NCI-H2081 treated with DMSO at 0.1 percent for 48 hours (cell line): ENCODE measurements at regions not wholly inside any gene's neighbourhood (a gene's known extent, or its start where the extent isn't known, plus 50 kb on each side); places are given as distances from the start of the nearest gene placed in this dataset.
"Not testable (repeated sequence)": the region's sequence is repeated elsewhere in the genome, so short reads cannot be mapped to it uniquely, and the experiment has no call there.

Experiments
- DNase-seq: peaks from one replicate; lab custom pipeline; 2025; lab: John Stamatoyannopoulos, UW

- no peak for DNase-seq
Observed at GRCh38 chr6:169144356-169144755, 109.3 kb downstream of the THBS2 start.

- DNase-seq = no peak
Observed at GRCh38 chr6:169142538-169142844, 111.2 kb downstream of the THBS2 start.

GRCh38 chr6:169141671-169142537 lies 111.7 kb downstream of the THBS2 start:
- DNase-seq = no peak

GRCh38 chr6:169140986-169141495 lies 112.6 kb downstream of the THBS2 start:
- no peak for DNase-seq

GRCh38 chr6:169139179-169139971 lies 114.3 kb downstream of the THBS2 start:
- DNase-seq = no peak

GRCh38 chr6:169132352-169132940 lies 121.2 kb downstream of the THBS2 start:
- DNase-seq = no peak

- DNase-seq = no peak
Observed at GRCh38 chr6:169131390-169131789, 122.3 kb downstream of the THBS2 start.

- no peak for DNase-seq
Observed at GRCh38 chr6:169130113-169130512, 123.5 kb downstream of the THBS2 start.

- no peak for DNase-seq
Observed at GRCh38 chr6:169121013-169121412, 132.6 kb downstream of the THBS2 start.

- no peak for DNase-seq
Observed at GRCh38 chr6:169119669-169120068, 134.0 kb downstream of the THBS2 start.

GRCh38 chr6:169118346-169118830 lies 135.3 kb downstream of the THBS2 start:
- no peak for DNase-seq

- DNase-seq = no peak
Observed at GRCh38 chr6:169117663-169118062, 136.0 kb downstream of the THBS2 start.

GRCh38 chr6:169115632-169116031 lies 138.0 kb downstream of the THBS2 start:
- DNase-seq = no peak

GRCh38 chr6:169114632-169115031 lies 139.0 kb downstream of the THBS2 start:
- not testable (repeated sequence) for DNase-seq

GRCh38 chr6:169112483-169113320 lies 140.9 kb downstream of the THBS2 start:
- no peak for DNase-seq

- DNase-seq = no peak
Observed at GRCh38 chr6:169111203-169111602, 142.4 kb downstream of the THBS2 start.

- DNase-seq = no peak
Observed at GRCh38 chr6:169109411-169110220, 144.0 kb downstream of the THBS2 start.

GRCh38 chr6:169108753-169109152 lies 144.9 kb downstream of the THBS2 start:
- DNase-seq = no peak

- DNase-seq = no peak
Observed at GRCh38 chr6:169106176-169106575, 147.5 kb downstream of the THBS2 start.

- no peak for DNase-seq
Observed at GRCh38 chr6:169101981-169102380, 151.7 kb downstream of the THBS2 start.
